ENCODE measurements at regions not wholly inside any gene's neighbourhood (a gene's known extent, or its start where the extent isn't known, plus 50 kb on each side); places are given as distances from the start of the nearest gene placed in this dataset.

GRCh38 chr3:171936191-171936841 is 93.2 kb downstream of the TMEM212 start:
- WGBS: 89% methylated on average over 6 of the region's 6 CpGs
- Histone ChIP-seq H3K9me3 (ENCODE audit: control insufficient read depth in 4 of 4, low read length in 3 of 4) (no peaks in the 10 kb centered on the region), H3K9ac (ENCODE audit: low read depth in 1 of 2, low read length in 2 of 2) (no peak overlapping the region), H3K27me3 (ENCODE audit: control insufficient read depth in 4 of 4, insufficient read depth in 4 of 4, low read length in 3 of 4) (no peaks in the 10 kb centered on the region), H3K4me1 (ENCODE audit: control insufficient read depth in 4 of 4, insufficient read depth in 4 of 4, low read length in 3 of 4) (no peaks in the 10 kb centered on the region), H3K4me3 (ENCODE audit: low read depth in 1 of 3, low read length in 3 of 3) (no peak overlapping the region), H3K27ac (ENCODE audit: low read depth in 1 of 2, low read length in 2 of 2) (no peak overlapping the region), H3K36me3 (ENCODE audit: control insufficient read depth in 4 of 4, insufficient read depth in 3 of 4, low read depth in 1 of 4, low read length in 3 of 4) (no peaks in the 10 kb centered on the region)
- TF ChIP-seq, protein P1, sequence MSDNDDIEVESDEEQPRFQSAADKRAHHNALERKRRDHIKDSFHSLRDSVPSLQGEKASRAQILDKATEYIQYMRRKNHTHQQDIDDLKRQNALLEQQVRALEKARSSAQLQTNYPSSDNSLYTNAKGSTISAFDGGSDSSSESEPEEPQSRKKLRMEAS (IDR thresholded peaks at IDR 0.05): no peak
- TF ChIP-seq FOXA1 (IDR thresholded peaks at IDR 0.05) (no peak), CTCF (IDR thresholded peaks at IDR 0.05; ENCODE audit: low read depth, low read length, missing input control) (no peak), SP1 (IDR thresholded peaks at IDR 0.05) (no peak), ATF3 (IDR thresholded peaks at IDR 0.05) (no peak), RXRA (IDR thresholded peaks at IDR 0.05) (no peak), HNF4G (IDR thresholded peaks at IDR 0.05) (no peak), FOXA2 (IDR thresholded peaks at IDR 0.05) (no peak), ZBTB33 (IDR thresholded peaks at IDR 0.05) (no peak), TAF1 (conservative IDR thresholded peaks at IDR 0.05) (no peak), RAD21 (IDR thresholded peaks at IDR 0.05) (no peak), JUND (IDR thresholded peaks at IDR 0.05) (no peak), EGR1 (IDR thresholded peaks at IDR 0.05; ENCODE audit: low read depth in 2 of 2) (no peak), HNF4A (conservative IDR thresholded peaks at IDR 0.05) (no peak)
- no peak for DNase-seq (ENCODE audit: low spot score)

GRCh38 chr3:171939578-171939977 is 96.4 kb downstream of the TMEM212 start:
- Histone ChIP-seq H3K27me3 (ENCODE audit: control insufficient read depth in 4 of 4, insufficient read depth in 4 of 4, low read length in 3 of 4) (no peaks in the 10 kb centered on the region), H3K4me1 (ENCODE audit: control insufficient read depth in 4 of 4, insufficient read depth in 4 of 4, low read length in 3 of 4) (peaks cover 0 to 6% (median 0%) of the 10 kb centered on the region in 4 donors), H3K4me3 (ENCODE audit: low read depth in 1 of 3, low read length in 3 of 3) (no peak overlapping the region), H3K36me3 (ENCODE audit: control insufficient read depth in 4 of 4, insufficient read depth in 3 of 4, low read depth in 1 of 4, low read length in 3 of 4) (no peaks in the 10 kb centered on the region), H3K9ac (ENCODE audit: low read depth in 1 of 2, low read length in 2 of 2) (no peak overlapping the region), H3K9me3 (ENCODE audit: control insufficient read depth in 4 of 4, low read length in 3 of 4) (no peaks in the 10 kb centered on the region), H3K27ac (ENCODE audit: low read depth in 1 of 2, low read length in 2 of 2) (no peak overlapping the region)
- no peak for TF ChIP-seq ZBTB33 (IDR thresholded peaks at IDR 0.05)
- WGBS: 98% methylated on average over 2 of the region's 2 CpGs
- DNase-seq (ENCODE audit: low spot score): no peak
